ENCODE measurements at regions not wholly inside any gene's neighbourhood (a gene's known extent, or its start where the extent isn't known, plus 50 kb on each side); places are given as distances from the start of the nearest gene placed in this dataset.

DNA sequence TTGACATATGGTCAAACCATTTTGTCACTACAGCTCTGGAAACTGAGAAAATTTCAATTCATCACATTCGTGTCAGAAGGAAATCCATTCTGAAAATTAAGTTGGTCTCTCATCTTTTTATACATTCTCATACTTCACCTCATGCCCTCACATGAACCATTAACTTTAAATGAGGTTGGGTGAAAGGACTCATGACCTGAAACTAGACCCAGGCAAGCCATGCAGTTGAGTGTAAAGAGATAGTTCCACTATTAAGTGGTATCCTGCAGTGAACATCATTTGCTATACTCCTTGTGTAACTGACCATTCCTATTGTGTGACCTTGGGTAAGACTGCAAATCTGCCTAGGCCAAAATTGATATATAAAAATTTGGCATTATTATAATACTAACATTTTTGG, 299.6 kb upstream of the GRIN3A start:
- TF ChIP-seq, protein P1, sequence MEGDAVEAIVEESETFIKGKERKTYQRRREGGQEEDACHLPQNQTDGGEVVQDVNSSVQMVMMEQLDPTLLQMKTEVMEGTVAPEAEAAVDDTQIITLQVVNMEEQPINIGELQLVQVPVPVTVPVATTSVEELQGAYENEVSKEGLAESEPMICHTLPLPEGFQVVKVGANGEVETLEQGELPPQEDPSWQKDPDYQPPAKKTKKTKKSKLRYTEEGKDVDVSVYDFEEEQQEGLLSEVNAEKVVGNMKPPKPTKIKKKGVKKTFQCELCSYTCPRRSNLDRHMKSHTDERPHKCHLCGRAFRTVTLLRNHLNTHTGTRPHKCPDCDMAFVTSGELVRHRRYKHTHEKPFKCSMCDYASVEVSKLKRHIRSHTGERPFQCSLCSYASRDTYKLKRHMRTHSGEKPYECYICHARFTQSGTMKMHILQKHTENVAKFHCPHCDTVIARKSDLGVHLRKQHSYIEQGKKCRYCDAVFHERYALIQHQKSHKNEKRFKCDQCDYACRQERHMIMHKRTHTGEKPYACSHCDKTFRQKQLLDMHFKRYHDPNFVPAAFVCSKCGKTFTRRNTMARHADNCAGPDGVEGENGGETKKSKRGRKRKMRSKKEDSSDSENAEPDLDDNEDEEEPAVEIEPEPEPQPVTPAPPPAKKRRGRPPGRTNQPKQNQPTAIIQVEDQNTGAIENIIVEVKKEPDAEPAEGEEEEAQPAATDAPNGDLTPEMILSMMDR (IDR thresholded peaks at IDR 0.05): no peak
- no peak for TF ChIP-seq POLR2AphosphoS5 (IDR thresholded peaks at IDR 0.05; ENCODE audit: low read depth, low read length)
- TF ChIP-seq, protein P2, sequence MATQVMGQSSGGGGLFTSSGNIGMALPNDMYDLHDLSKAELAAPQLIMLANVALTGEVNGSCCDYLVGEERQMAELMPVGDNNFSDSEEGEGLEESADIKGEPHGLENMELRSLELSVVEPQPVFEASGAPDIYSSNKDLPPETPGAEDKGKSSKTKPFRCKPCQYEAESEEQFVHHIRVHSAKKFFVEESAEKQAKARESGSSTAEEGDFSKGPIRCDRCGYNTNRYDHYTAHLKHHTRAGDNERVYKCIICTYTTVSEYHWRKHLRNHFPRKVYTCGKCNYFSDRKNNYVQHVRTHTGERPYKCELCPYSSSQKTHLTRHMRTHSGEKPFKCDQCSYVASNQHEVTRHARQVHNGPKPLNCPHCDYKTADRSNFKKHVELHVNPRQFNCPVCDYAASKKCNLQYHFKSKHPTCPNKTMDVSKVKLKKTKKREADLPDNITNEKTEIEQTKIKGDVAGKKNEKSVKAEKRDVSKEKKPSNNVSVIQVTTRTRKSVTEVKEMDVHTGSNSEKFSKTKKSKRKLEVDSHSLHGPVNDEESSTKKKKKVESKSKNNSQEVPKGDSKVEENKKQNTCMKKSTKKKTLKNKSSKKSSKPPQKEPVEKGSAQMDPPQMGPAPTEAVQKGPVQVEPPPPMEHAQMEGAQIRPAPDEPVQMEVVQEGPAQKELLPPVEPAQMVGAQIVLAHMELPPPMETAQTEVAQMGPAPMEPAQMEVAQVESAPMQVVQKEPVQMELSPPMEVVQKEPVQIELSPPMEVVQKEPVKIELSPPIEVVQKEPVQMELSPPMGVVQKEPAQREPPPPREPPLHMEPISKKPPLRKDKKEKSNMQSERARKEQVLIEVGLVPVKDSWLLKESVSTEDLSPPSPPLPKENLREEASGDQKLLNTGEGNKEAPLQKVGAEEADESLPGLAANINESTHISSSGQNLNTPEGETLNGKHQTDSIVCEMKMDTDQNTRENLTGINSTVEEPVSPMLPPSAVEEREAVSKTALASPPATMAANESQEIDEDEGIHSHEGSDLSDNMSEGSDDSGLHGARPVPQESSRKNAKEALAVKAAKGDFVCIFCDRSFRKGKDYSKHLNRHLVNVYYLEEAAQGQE (IDR thresholded peaks at IDR 0.05; ENCODE audit: insufficient read depth in 1 of 2, low read depth in 2 of 2, low read length in 1 of 2): no peak
- TF ChIP-seq SIN3A (IDR thresholded peaks at IDR 0.05; ENCODE audit: borderline replicate concordance, insufficient read depth, low read depth, low read length): no peak
- TF ChIP-seq TCF7L2 (IDR thresholded peaks at IDR 0.05; ENCODE audit: low read depth, low read length): no peak
